ENCODE measurements at regions not wholly inside any gene's neighbourhood (a gene's known extent, or its start where the extent isn't known, plus 50 kb on each side); places are given as distances from the start of the nearest gene placed in this dataset.

DNA sequence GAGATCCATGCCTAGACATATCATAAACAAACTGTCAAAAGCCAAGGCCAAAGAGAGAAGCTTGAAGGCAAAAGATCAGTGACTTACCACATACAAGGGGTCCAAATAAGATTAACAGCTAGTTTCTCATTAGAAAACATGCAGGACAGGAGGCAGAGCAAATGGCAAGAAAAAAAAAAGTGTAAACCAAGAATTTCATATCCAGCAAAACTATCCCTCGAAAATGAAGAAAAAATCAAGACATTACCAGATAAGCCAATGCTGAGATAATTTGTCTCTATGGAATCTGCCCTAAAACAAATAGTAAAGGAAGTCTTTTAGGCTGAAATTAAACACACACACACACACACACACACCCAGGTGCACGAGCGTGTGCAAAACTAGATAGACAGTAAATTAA lies 99.6 kb upstream of the NSMCE3 start:
- TF ChIP-seq CTCF (conservative IDR thresholded peaks at IDR 0.05) (no peak), ZFX (IDR thresholded peaks at IDR 0.05) (no peak)

Measured in C4-2B (cell line).